SK-N-MC (cell line): ENCODE measurements at regions not wholly inside any gene's neighbourhood (a gene's known extent, or its start where the extent isn't known, plus 50 kb on each side); places are given as distances from the start of the nearest gene placed in this dataset.
"Not testable (repeated sequence)": the region's sequence is repeated elsewhere in the genome, so short reads cannot be mapped to it uniquely, and the experiment has no call there.

ENCODE experiments used
- DNase-seq: peaks from one replicate; pipeline ENCODE4 v3.0.0-alpha.2; 2011; ENCODE audit warnings: low read depth, low spot score
- H3K27ac ChIP-seq: fragments of 200-600 bp; sonication (generic); 2 replicates; pipeline ENCODE4 v1.5.1; 2016; ENCODE audit warnings: mixed run types
- H3K36me3 ChIP-seq: fragments of 200-600 bp; sonication (generic); 2 replicates; pipeline ENCODE4 v1.6.1; 2017; ENCODE audit warnings: antibody characterized with exemption, low read length, mixed read lengths; ENCODE audit not compliant: insufficient read depth
- H3K4me3 ChIP-seq: fragments of 200-600 bp; sonication (generic); 2 replicates; pipeline ENCODE4 v1.5.1; 2016
- H3K9ac ChIP-seq: fragments of 200-600 bp; sonication (generic); 2 replicates; pipeline ENCODE4 v1.8.0; 2017; ENCODE audit warnings: mixed run types, mixed read lengths; ENCODE audit not compliant: insufficient read length
- H3K9me3 ChIP-seq: fragments of 200-600 bp; sonication (generic); 2 replicates; pipeline ENCODE4 v1.6.1; 2017; ENCODE audit warnings: low read depth, mild to moderate bottlenecking, antibody characterized with exemption, low read length, moderate library complexity, mixed read lengths
- EZH2 ChIP-seq: fragments of 200-600 bp; sonication (generic); IDR thresholded peaks from one replicate; pipeline ENCODE4 v1.6.1; 2017; ENCODE audit warnings: antibody characterized with exemption
- FOXP2 ChIP-seq: optimal IDR thresholded peaks from 2 replicates; pipeline ENCODE3; 2011; ENCODE audit warnings: mild to moderate bottlenecking, moderate library complexity; ENCODE audit not compliant: insufficient read depth; ENCODE audit errors: extremely low read length, control extremely low read depth
- POLR2AphosphoS5 ChIP-seq: IDR thresholded peaks from 2 replicates; pipeline ENCODE4 v1.6.1; 2012; ENCODE audit warnings: mild to moderate bottlenecking, low read depth, low read length, borderline replicate concordance

- H3K9ac ChIP-seq: no peak overlapping the region
- no peak for DNase-seq
- H3K4me3 ChIP-seq: no peak overlapping the region
- no peaks in the 10 kb centered on the region for H3K36me3 ChIP-seq
- H3K27ac ChIP-seq: no peak overlapping the region
- TF ChIP-seq FOXP2 (no peak), POLR2AphosphoS5 (no peak), EZH2 (no peak)
- no peaks in the 10 kb centered on the region for H3K9me3 ChIP-seq
These were observed 189.3 kb upstream of the ROBO1 start for GRCh38 chr3:79957066-79957465.

- no peaks in the 10 kb centered on the region for H3K9me3 ChIP-seq
- no peak for DNase-seq
These were observed 187.0 kb upstream of the ROBO1 start for GRCh38 chr3:79954756-79955155.

GRCh38 chr3:79953591-79954101 lies 185.8 kb upstream of the ROBO1 start:
- Histone ChIP-seq H3K4me3 (no peak overlapping the region), H3K27ac (no peak overlapping the region), H3K9me3 (no peaks in the 10 kb centered on the region), H3K36me3 (no peaks in the 10 kb centered on the region), H3K9ac (no peak overlapping the region)
- no peak for TF ChIP-seq FOXP2
- DNase-seq: no peak

More at GRCh38 chr3:79954756-79955155, 187.0 kb upstream of the ROBO1 start:
- no peak overlapping the region for H3K9ac ChIP-seq
- H3K36me3 ChIP-seq: no peaks in the 10 kb centered on the region
- no peak overlapping the region for H3K27ac ChIP-seq
- TF ChIP-seq EZH2: no peak
- TF ChIP-seq FOXP2: no peak
- TF ChIP-seq POLR2AphosphoS5: no peak
- H3K4me3 ChIP-seq: no peak overlapping the region

GRCh38 chr3:79951426-79951825 lies 183.6 kb upstream of the ROBO1 start:
- DNase-seq, H3K36me3 ChIP-seq, H3K4me3 ChIP-seq, H3K9ac ChIP-seq, H3K9me3 ChIP-seq, H3K27ac ChIP-seq: not testable (repeated sequence)

- no peaks in the 10 kb centered on the region for H3K9me3 ChIP-seq
- TF ChIP-seq FOXP2 (no peak), POLR2AphosphoS5 (no peak), EZH2 (no peak)
- H3K9ac ChIP-seq: no peak overlapping the region
- DNase-seq: no peak
- no peak overlapping the region for H3K4me3 ChIP-seq
- no peak overlapping the region for H3K27ac ChIP-seq
- H3K36me3 ChIP-seq: no peaks in the 10 kb centered on the region
These were observed 180.2 kb upstream of the ROBO1 start for GRCh38 chr3:79947957-79948356.

GRCh38 chr3:79947469-79947868 lies 179.7 kb upstream of the ROBO1 start:
- H3K4me3 ChIP-seq: no peak overlapping the region
- no peaks in the 10 kb centered on the region for H3K36me3 ChIP-seq
- H3K27ac ChIP-seq: no peak overlapping the region
- TF ChIP-seq FOXP2: no peak
- TF ChIP-seq POLR2AphosphoS5: no peak
- TF ChIP-seq EZH2: no peak
- no peak for DNase-seq
- no peaks in the 10 kb centered on the region for H3K9me3 ChIP-seq
- no peak overlapping the region for H3K9ac ChIP-seq

GRCh38 chr3:79937567-79937966 lies 169.8 kb upstream of the ROBO1 start:
- TF ChIP-seq EZH2: no peak
- TF ChIP-seq FOXP2: no peak
- TF ChIP-seq POLR2AphosphoS5: no peak
- DNase-seq: no peak
- Histone ChIP-seq H3K27ac (no peak overlapping the region), H3K9ac (no peak overlapping the region), H3K9me3 (no peaks in the 10 kb centered on the region), H3K36me3 (no peaks in the 10 kb centered on the region), H3K4me3 (no peak overlapping the region)

- H3K9me3 ChIP-seq: no peaks in the 10 kb centered on the region
- TF ChIP-seq EZH2: no peak
- no peak for TF ChIP-seq FOXP2
- H3K36me3 ChIP-seq: no peaks in the 10 kb centered on the region
- no peak overlapping the region for H3K27ac ChIP-seq
- DNase-seq: no peak
- no peak overlapping the region for H3K9ac ChIP-seq
- H3K4me3 ChIP-seq: no peak overlapping the region
These were observed 162.4 kb upstream of the ROBO1 start for GRCh38 chr3:79930196-79930595.

- no peaks in the 10 kb centered on the region for H3K36me3 ChIP-seq
- H3K9ac ChIP-seq: no peak overlapping the region
- no peak overlapping the region for H3K4me3 ChIP-seq
- H3K9me3 ChIP-seq: no peaks in the 10 kb centered on the region
- no peak overlapping the region for H3K27ac ChIP-seq
- TF ChIP-seq EZH2 (no peak), POLR2AphosphoS5 (no peak), FOXP2 (no peak)
- no peak for DNase-seq
These were observed 161.1 kb upstream of the ROBO1 start for GRCh38 chr3:79928687-79929408.
